Sciatic nerve (tissue), 2 donors: ENCODE measurements at regions not wholly inside any gene's neighbourhood (a gene's known extent, or its start where the extent isn't known, plus 50 kb on each side); places are given as distances from the start of the nearest gene placed in this dataset.

ENCODE experiments used
- ATAC-seq: fragments of 200-7000 bp; cut with Tn5 transposase; one replicate; pipeline ENCODE4 v1.9.1; 2020; ENCODE audit warnings: mild to moderate bottlenecking, moderate library complexity
- DNase-seq: peaks from one replicate; pipeline ENCODE4 v3.0.0-alpha.2; 2020; ENCODE audit warnings: low spot score
- intact Hi-C: fragments of 100-400 bp; cut with DNase I; formaldehyde crosslinking; loops from one replicate; pipeline ENCODE4 v1.14.2; 2022
- donor health status: DM: no; HTN: no; CAD: no.
- donor health status: DM: no; HTN: no; CAD: no.

- no peak for DNase-seq
These were observed 191.6 kb downstream of the HUNK start for GRCh38 chr21:32064281-32064910.

GRCh38 chr21:32062591-32063227 is 189.9 kb downstream of the HUNK start:
- ATAC-seq (no peak), DNase-seq (no peak)
- intact Hi-C loops, result no loop called here

More at GRCh38 chr21:32064281-32064910, 191.6 kb downstream of the HUNK start:
- no peak for ATAC-seq
- intact Hi-C loops, result no loop called here

GRCh38 chr21:32061729-32062128 is 188.9 kb downstream of the HUNK start:
- DNase-seq, result no peak
- no peak for ATAC-seq
- intact Hi-C loops, result no loop called here

- no peak for DNase-seq
- ATAC-seq, result no peak
- intact Hi-C loops, result no loop called here
These were observed 184.0 kb downstream of the HUNK start for GRCh38 chr21:32056791-32057190.

- ATAC-seq, result no peak
- no peak for DNase-seq
- intact Hi-C loops, result no loop called here
These were observed 182.5 kb downstream of the HUNK start for GRCh38 chr21:32055305-32055704.
